Fibroblast of the aortic adventitia (primary cell): ENCODE measurements at regions not wholly inside any gene's neighbourhood (a gene's known extent, or its start where the extent isn't known, plus 50 kb on each side); places are given as distances from the start of the nearest gene placed in this dataset.

Experiments used
- DNase-seq: peaks from one replicate; pipeline ENCODE4 v3.0.0-alpha.2; 2010; ENCODE audit warnings: low read depth
- H3K4me3 ChIP-seq: 2 replicates; pipeline ENCODE4 v1.5.1; 2011; ENCODE audit warnings: low read depth, mild to moderate bottlenecking, control low read depth, low read length, moderate library complexity
- CTCF ChIP-seq: IDR thresholded peaks from 2 replicates; pipeline ENCODE4 v1.5.1; 2011; ENCODE audit warnings: mild to moderate bottlenecking, low read length, control low read depth, inconsistent platforms; ENCODE audit not compliant: insufficient read depth

- TF ChIP-seq CTCF = no peak
- no peak for DNase-seq
- no peak overlapping the region for H3K4me3 ChIP-seq
Observed at GRCh38 chr2:55973673-55974072, 50.1 kb upstream of the EFEMP1 start.

- TF ChIP-seq CTCF = no peak
- no peak for DNase-seq
- H3K4me3 ChIP-seq = no peak overlapping the region
Observed at GRCh38 chr2:55976681-55977080, 53.1 kb upstream of the EFEMP1 start.

GRCh38 chr2:55985406-55985805, 61.8 kb upstream of the EFEMP1 start:
- no peak for DNase-seq
- no peak overlapping the region for H3K4me3 ChIP-seq
- no peak for TF ChIP-seq CTCF

- no peak overlapping the region for H3K4me3 ChIP-seq
- DNase-seq = no peak
- no peak for TF ChIP-seq CTCF
Observed at GRCh38 chr2:55986001-55986400, 62.4 kb upstream of the EFEMP1 start.

- DNase-seq = peak; percentile 55
Observed at GRCh38 chr2:55986700-55987440, 63.3 kb upstream of the EFEMP1 start.

GRCh38 chr2:55989405-55989804, 65.8 kb upstream of the EFEMP1 start:
- DNase-seq = no peak
- no peak overlapping the region for H3K4me3 ChIP-seq
- TF ChIP-seq CTCF = no peak

More at GRCh38 chr2:55986700-55987440, 63.3 kb upstream of the EFEMP1 start:
- H3K4me3 ChIP-seq = no peak overlapping the region
- TF ChIP-seq CTCF = no peak

GRCh38 chr2:55992455-55992854, 68.9 kb upstream of the EFEMP1 start:
- peak; percentile 100 for DNase-seq
- H3K4me3 ChIP-seq = no peak overlapping the region
- no peak for TF ChIP-seq CTCF
